ENCODE measurements at regions not wholly inside any gene's neighbourhood (a gene's known extent, or its start where the extent isn't known, plus 50 kb on each side); places are given as distances from the start of the nearest gene placed in this dataset.

- FAIRE-seq: no peak
These were observed 1939.7 kb downstream of the TP53TG3F start for GRCh38 chr16:35399133-35399532.

- no peak for FAIRE-seq
These were observed 1944.9 kb downstream of the TP53TG3F start for GRCh38 chr16:35404273-35404672.

GRCh38 chr16:35405526-35405925 lies 1946.1 kb downstream of the TP53TG3F start:
- FAIRE-seq: no peak

GRCh38 chr16:35409503-35409902 lies 1950.1 kb downstream of the TP53TG3F start:
- FAIRE-seq: peak; percentile 58

GRCh38 chr16:35410438-35410837 lies 1951.0 kb downstream of the TP53TG3F start:
- no peak for FAIRE-seq

GRCh38 chr16:35411156-35411555 lies 1951.7 kb downstream of the TP53TG3F start:
- no peak for FAIRE-seq

GRCh38 chr16:35414139-35414538 lies 1954.7 kb downstream of the TP53TG3F start:
- FAIRE-seq: no peak

GRCh38 chr16:35414563-35414962 lies 1955.2 kb downstream of the TP53TG3F start:
- FAIRE-seq: no peak

GRCh38 chr16:35425270-35425669 lies 1965.9 kb downstream of the TP53TG3F start:
- no peak for FAIRE-seq

- no peak for FAIRE-seq
These were observed 1972.6 kb downstream of the TP53TG3F start for GRCh38 chr16:35431829-35432663.

GRCh38 chr16:35440875-35441274 lies 1981.5 kb downstream of the TP53TG3F start:
- FAIRE-seq: no peak

GRCh38 chr16:35447010-35447558 lies 1987.7 kb downstream of the TP53TG3F start:
- FAIRE-seq: no peak

- no peak for FAIRE-seq
These were observed 1990.3 kb downstream of the TP53TG3F start for GRCh38 chr16:35449663-35450062.

GRCh38 chr16:35450648-35451047 lies 1991.2 kb downstream of the TP53TG3F start:
- FAIRE-seq: no peak

GRCh38 chr16:35452471-35452870 lies 1993.1 kb downstream of the TP53TG3F start:
- FAIRE-seq: no peak

GRCh38 chr16:35463358-35463757 lies 2003.9 kb downstream of the TP53TG3F start:
- no peak for FAIRE-seq

- FAIRE-seq: no peak
These were observed 2020.9 kb downstream of the TP53TG3F start for GRCh38 chr16:35480361-35480760.

GRCh38 chr16:35480988-35481387 lies 2021.6 kb downstream of the TP53TG3F start:
- peak; percentile 95 for FAIRE-seq

- no peak for FAIRE-seq
These were observed 2026.5 kb downstream of the TP53TG3F start for GRCh38 chr16:35485915-35486314.

GRCh38 chr16:35492225-35492624 lies 2032.8 kb downstream of the TP53TG3F start:
- FAIRE-seq: no peak

GRCh38 chr16:35497399-35497798 lies 2038.0 kb downstream of the TP53TG3F start:
- no peak for FAIRE-seq

GRCh38 chr16:35506018-35506897 lies 2046.8 kb downstream of the TP53TG3F start:
- FAIRE-seq: no peak

- no peak for FAIRE-seq
These were observed 2047.4 kb downstream of the TP53TG3F start for GRCh38 chr16:35506898-35507194.

GRCh38 chr16:35510701-35511100 lies 2051.3 kb downstream of the TP53TG3F start:
- no peak for FAIRE-seq
